ENCODE measurements at regions not wholly inside any gene's neighbourhood (a gene's known extent, or its start where the extent isn't known, plus 50 kb on each side); places are given as distances from the start of the nearest gene placed in this dataset.
"Not testable (repeated sequence)": the region's sequence is repeated elsewhere in the genome, so short reads cannot be mapped to it uniquely, and the experiment has no call there.

DNA sequence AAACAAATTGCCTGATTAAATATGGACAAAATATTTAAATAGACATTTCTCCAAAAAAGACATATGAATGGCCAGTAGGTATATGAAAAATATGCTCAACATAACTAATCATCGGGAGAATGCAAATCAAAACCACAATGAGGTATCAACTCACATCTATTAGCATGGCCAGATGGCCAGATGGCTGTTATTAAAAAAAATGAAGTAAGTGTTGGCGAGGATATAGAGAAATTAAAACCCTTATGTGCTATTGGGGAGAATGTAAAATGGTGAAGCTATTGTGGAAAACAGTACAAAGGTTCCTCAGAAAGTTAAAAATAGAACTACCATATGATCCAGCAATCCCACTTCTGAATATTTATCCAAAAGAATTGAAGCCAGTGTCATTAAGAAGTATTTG, 272.3 kb upstream of the ZNF804A start:
- H3K4me1 ChIP-seq (ENCODE audit: control insufficient read depth in 2 of 2, insufficient read depth in 2 of 2, low read length in 2 of 2), result no peaks in the 10 kb centered on the region
- no peaks in the 10 kb centered on the region for H3K36me3 Mint-ChIP-seq
- H3K9me3 Mint-ChIP-seq, result peaks cover 0 to 11% (median 2%) of the 10 kb centered on the region in 11 donors
- intact Hi-C loops (cut with micrococcal nuclease), result no loop called here
- DNase-seq (no peak), ATAC-seq (no peak)
- no peaks in the 10 kb centered on the region for H3K36me3 ChIP-seq (ENCODE audit: control insufficient read depth in 2 of 3, insufficient read depth in 3 of 3, low read length in 3 of 3)
- no peaks in the 10 kb centered on the region for H3K9me3 ChIP-seq (ENCODE audit: control insufficient read depth in 2 of 3, low read length in 3 of 3)
- no peaks in the 10 kb centered on the region for H3K27me3 Mint-ChIP-seq
- no peaks in the 10 kb centered on the region for H3K4me1 Mint-ChIP-seq
- no peaks in the 10 kb centered on the region for H3K27me3 ChIP-seq (ENCODE audit: control insufficient read depth in 2 of 2, insufficient read depth in 2 of 2, low read length in 2 of 2)
- no peak overlapping the region for H3K27ac Mint-ChIP-seq
- no peak overlapping the region for H3K4me3 Mint-ChIP-seq
- no peak overlapping the region for H3K4me3 ChIP-seq (ENCODE audit: low read length)
- ChIA-PET CTCF (no interaction called here), POLR2A (no interaction called here)
- no peak overlapping the region for H3K27ac ChIP-seq (ENCODE audit: low read depth, low read length)

DNA sequence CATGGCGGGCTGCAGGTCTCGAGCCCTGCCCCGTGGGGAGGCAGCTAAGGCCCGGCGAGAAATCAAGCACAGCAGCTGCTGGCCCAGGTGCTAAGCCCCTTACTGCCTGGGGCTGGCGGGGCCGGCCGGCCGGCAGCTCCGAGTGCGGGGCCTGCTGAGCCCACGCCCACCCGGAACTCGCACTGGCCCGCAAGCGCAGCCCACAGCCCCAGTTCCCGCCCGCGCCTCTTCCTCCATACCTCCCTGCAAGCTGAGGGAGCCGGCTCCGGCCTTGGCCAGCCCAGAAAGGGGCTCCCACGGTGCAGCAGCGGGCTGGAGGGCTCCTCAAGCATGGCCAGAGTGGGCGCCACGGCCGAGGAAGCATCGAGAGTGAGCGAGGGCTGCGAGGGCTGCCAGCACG, 270.5 kb upstream of the ZNF804A start:
- H3K4me1 Mint-ChIP-seq; H3K27ac Mint-ChIP-seq; ATAC-seq; H3K4me1 ChIP-seq (ENCODE audit: control insufficient read depth in 2 of 2, insufficient read depth in 2 of 2, low read length in 2 of 2); H3K27ac ChIP-seq (ENCODE audit: low read depth, low read length); H3K27me3 Mint-ChIP-seq; H3K4me3 ChIP-seq (ENCODE audit: low read length); DNase-seq; H3K4me3 Mint-ChIP-seq; H3K9me3 ChIP-seq (ENCODE audit: control insufficient read depth in 2 of 3, low read length in 3 of 3); POLR2A ChIA-PET; H3K27me3 ChIP-seq (ENCODE audit: control insufficient read depth in 2 of 2, insufficient read depth in 2 of 2, low read length in 2 of 2); H3K36me3 ChIP-seq (ENCODE audit: control insufficient read depth in 2 of 3, insufficient read depth in 3 of 3, low read length in 3 of 3); H3K36me3 Mint-ChIP-seq; intact Hi-C loops (cut with micrococcal nuclease); CTCF ChIA-PET: not testable (repeated sequence)
- peaks cover 0 to 14% (median 2%) of the 10 kb centered on the region in 11 donors for H3K9me3 Mint-ChIP-seq

DNA sequence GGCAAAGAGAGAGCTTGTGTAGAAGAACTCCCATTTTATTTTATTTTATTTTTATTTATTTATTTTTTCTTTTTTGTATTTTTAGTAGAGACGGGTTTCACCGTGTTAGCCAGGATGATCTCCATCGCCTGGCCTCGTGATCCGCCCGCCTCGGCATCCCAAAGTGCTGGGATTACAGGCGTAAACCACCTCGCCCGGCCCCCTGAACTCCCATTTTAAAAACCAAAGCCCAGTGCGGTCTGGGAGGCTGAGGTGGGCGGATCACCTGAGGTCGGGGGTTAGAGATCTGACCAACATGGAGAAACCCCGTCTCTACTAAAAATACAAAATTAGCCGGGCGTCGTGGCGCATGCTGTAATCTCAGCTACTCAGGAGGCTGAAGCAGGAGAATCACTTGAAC, 267.8 kb upstream of the ZNF804A start:
- H3K27me3 Mint-ChIP-seq; POLR2A ChIA-PET; H3K4me3 Mint-ChIP-seq; H3K27ac Mint-ChIP-seq; DNase-seq; H3K4me1 ChIP-seq (ENCODE audit: control insufficient read depth in 2 of 2, insufficient read depth in 2 of 2, low read length in 2 of 2); CTCF ChIA-PET; H3K9me3 ChIP-seq (ENCODE audit: control insufficient read depth in 2 of 3, low read length in 3 of 3); H3K27me3 ChIP-seq (ENCODE audit: control insufficient read depth in 2 of 2, insufficient read depth in 2 of 2, low read length in 2 of 2); ATAC-seq; H3K4me1 Mint-ChIP-seq; H3K27ac ChIP-seq (ENCODE audit: low read depth, low read length); H3K36me3 ChIP-seq (ENCODE audit: control insufficient read depth in 2 of 3, insufficient read depth in 3 of 3, low read length in 3 of 3); H3K36me3 Mint-ChIP-seq; H3K4me3 ChIP-seq (ENCODE audit: low read length): not testable (repeated sequence)
- H3K9me3 Mint-ChIP-seq, result peaks cover 0 to 14% (median 2%) of the 10 kb centered on the region in 11 donors
- intact Hi-C loops (cut with micrococcal nuclease), result loop anchor here in 1 of 2 donors (5.0 kb wide), 1 partner anchor 112 kb away; no protein-coding TSS in a partner anchor

DNA sequence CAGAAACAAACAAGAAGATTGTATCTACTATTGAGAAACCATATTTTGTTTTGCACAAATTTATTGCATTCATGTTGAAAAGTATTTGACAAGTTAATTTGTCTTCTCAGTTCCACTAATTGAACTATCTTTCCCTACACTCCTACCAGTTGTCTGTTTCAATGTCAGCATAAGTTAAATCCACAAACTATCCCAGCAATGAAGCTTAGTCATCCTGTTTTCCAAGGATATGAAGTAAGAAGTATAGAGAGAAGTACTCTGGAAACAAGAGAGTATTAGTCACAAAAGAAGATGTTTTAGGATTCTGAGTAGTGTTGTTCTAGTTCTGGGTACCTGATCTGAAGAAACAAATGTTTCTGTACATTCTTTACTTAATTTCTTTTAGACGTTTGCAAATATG, 261.6 kb upstream of the ZNF804A start:
- no peaks in the 10 kb centered on the region for H3K4me1 ChIP-seq (ENCODE audit: control insufficient read depth in 2 of 2, insufficient read depth in 2 of 2, low read length in 2 of 2)
- no peaks in the 10 kb centered on the region for H3K36me3 Mint-ChIP-seq
- ChIA-PET CTCF (no interaction called here), POLR2A (no interaction called here)
- no peak overlapping the region for H3K27ac Mint-ChIP-seq
- no peaks in the 10 kb centered on the region for H3K9me3 ChIP-seq (ENCODE audit: control insufficient read depth in 2 of 3, low read length in 3 of 3)
- H3K4me3 Mint-ChIP-seq, result no peak overlapping the region
- no peak overlapping the region for H3K4me3 ChIP-seq (ENCODE audit: low read length)
- ATAC-seq, result no peak
- no peaks in the 10 kb centered on the region for H3K27me3 ChIP-seq (ENCODE audit: control insufficient read depth in 2 of 2, insufficient read depth in 2 of 2, low read length in 2 of 2)
- H3K9me3 Mint-ChIP-seq, result peaks cover 0 to 2% (median 0%) of the 10 kb centered on the region in 11 donors
- H3K27ac ChIP-seq (ENCODE audit: low read depth, low read length), result no peak overlapping the region
- intact Hi-C loops (cut with micrococcal nuclease), result no loop called here
- no peaks in the 10 kb centered on the region for H3K27me3 Mint-ChIP-seq
- no peaks in the 10 kb centered on the region for H3K36me3 ChIP-seq (ENCODE audit: control insufficient read depth in 2 of 3, insufficient read depth in 3 of 3, low read length in 3 of 3)
- DNase-seq, result no peak
- no peaks in the 10 kb centered on the region for H3K4me1 Mint-ChIP-seq

DNA sequence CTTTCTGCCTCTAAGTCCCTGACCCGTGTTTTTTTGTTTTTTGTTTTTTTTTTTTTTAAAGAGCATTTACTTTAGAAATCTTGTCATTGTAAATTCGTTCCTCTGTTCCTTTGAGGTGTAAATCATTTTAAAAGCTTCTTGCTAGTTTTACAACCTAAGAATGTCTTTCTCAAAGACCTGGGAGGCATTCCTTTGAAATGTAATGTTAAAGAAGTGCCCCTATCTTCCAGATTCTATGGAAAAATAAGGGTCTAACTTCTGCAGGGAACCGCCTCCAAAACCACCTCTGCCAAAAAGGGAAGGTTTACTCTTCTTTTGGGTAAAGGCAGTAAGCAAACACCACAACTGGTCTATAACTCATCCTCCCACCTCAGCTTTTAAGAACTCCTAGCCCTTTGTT, 259.6 kb upstream of the ZNF804A start:
- intact Hi-C loops (cut with micrococcal nuclease), result no loop called here
- Histone ChIP-seq H3K9me3 (ENCODE audit: control insufficient read depth in 2 of 3, low read length in 3 of 3) (no peaks in the 10 kb centered on the region), H3K27ac (ENCODE audit: low read depth, low read length) (no peak overlapping the region), H3K4me3 (ENCODE audit: low read length) (no peak overlapping the region), H3K36me3 (ENCODE audit: control insufficient read depth in 2 of 3, insufficient read depth in 3 of 3, low read length in 3 of 3) (no peaks in the 10 kb centered on the region), H3K27me3 (ENCODE audit: control insufficient read depth in 2 of 2, insufficient read depth in 2 of 2, low read length in 2 of 2) (no peaks in the 10 kb centered on the region), H3K4me1 (ENCODE audit: control insufficient read depth in 2 of 2, insufficient read depth in 2 of 2, low read length in 2 of 2) (no peaks in the 10 kb centered on the region)
- DNase-seq (no peak), ATAC-seq (no peak)
- H3K9me3 Mint-ChIP-seq, result peaks cover 0 to 7% (median 0%) of the 10 kb centered on the region in 11 donors
- H3K4me3 Mint-ChIP-seq, result no peak overlapping the region
- ChIA-PET CTCF (no interaction called here), POLR2A (no interaction called here)
- no peak overlapping the region for H3K27ac Mint-ChIP-seq
- H3K4me1 Mint-ChIP-seq, result no peaks in the 10 kb centered on the region
- no peaks in the 10 kb centered on the region for H3K27me3 Mint-ChIP-seq
- H3K36me3 Mint-ChIP-seq, result no peaks in the 10 kb centered on the region

DNA sequence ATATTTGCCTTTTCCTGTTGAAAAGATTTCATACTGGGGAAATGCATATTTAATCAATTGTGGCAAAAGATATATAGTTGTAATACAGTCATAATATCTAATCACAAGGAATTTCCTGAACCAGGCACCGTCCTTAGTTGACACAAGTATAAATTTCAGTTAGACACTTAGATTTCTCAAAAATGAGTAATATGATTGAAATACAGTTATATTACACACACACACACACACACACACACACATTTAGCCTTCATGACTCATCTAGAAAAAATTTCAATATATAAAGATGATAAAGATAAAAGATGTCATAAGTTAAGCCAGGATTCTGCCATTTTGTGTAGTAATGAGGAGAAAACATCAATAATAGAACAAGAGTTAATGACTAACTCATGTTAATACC, 258.4 kb upstream of the ZNF804A start:
- POLR2A ChIA-PET, result no interaction called here
- intact Hi-C loops (cut with micrococcal nuclease), result no loop called here
- ATAC-seq, result no peak
- H3K27me3 ChIP-seq (ENCODE audit: control insufficient read depth in 2 of 2, insufficient read depth in 2 of 2, low read length in 2 of 2), result no peaks in the 10 kb centered on the region
- H3K4me3 ChIP-seq (ENCODE audit: low read length), result no peak overlapping the region
- no peak overlapping the region for H3K27ac ChIP-seq (ENCODE audit: low read depth, low read length)
- H3K36me3 ChIP-seq (ENCODE audit: control insufficient read depth in 2 of 3, insufficient read depth in 3 of 3, low read length in 3 of 3), result no peaks in the 10 kb centered on the region
- Mint-ChIP-seq H3K27me3 (no peaks in the 10 kb centered on the region), H3K9me3 (peaks cover 0 to 11% (median 0%) of the 10 kb centered on the region in 11 donors), H3K27ac (no peak overlapping the region), H3K4me1 (no peaks in the 10 kb centered on the region), H3K36me3 (no peaks in the 10 kb centered on the region), H3K4me3 (no peak overlapping the region)
- H3K4me1 ChIP-seq (ENCODE audit: control insufficient read depth in 2 of 2, insufficient read depth in 2 of 2, low read length in 2 of 2), result no peaks in the 10 kb centered on the region
- CTCF ChIA-PET, result no interaction called here
- DNase-seq, result no peak
- no peaks in the 10 kb centered on the region for H3K9me3 ChIP-seq (ENCODE audit: control insufficient read depth in 2 of 3, low read length in 3 of 3)

DNA sequence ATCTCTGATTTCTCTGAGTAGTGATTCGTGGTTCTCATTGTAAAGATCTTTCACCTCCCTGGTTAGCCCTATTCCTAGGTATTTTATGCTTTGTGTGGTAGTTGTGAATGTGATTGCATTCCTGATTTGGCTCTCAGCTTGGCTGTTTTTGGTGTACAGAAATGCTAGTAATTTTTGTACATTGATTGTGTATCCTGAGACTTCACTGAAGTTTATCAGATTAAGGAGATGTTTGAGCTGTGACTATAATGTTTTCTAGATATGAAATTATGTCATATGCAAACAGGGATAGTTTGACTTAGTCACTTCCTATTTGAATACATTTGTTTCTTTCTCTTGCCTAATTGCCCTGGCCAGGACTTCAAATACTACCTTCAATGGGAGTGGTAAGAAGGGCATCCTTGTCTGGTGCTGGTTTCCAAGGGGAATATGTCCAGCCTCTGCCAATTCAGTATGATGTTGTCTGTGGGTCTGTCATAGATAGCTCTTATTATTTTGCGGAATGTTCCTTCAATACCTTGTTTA, 251.9 kb upstream of the ZNF804A start:
- ChIA-PET POLR2A (interaction anchor here (0.8 kb wide), 1 partner anchor 126 kb away, joined by 4 read pairs; no protein-coding TSS in a partner anchor), CTCF (no interaction called here)
- Histone ChIP-seq H3K27ac (ENCODE audit: low read depth, low read length) (no peak overlapping the region), H3K36me3 (ENCODE audit: control insufficient read depth in 2 of 3, insufficient read depth in 3 of 3, low read length in 3 of 3) (no peaks in the 10 kb centered on the region), H3K4me1 (ENCODE audit: control insufficient read depth in 2 of 2, insufficient read depth in 2 of 2, low read length in 2 of 2) (no peaks in the 10 kb centered on the region), H3K9me3 (ENCODE audit: control insufficient read depth in 2 of 3, low read length in 3 of 3) (no peaks in the 10 kb centered on the region), H3K4me3 (ENCODE audit: low read length) (no peak overlapping the region), H3K27me3 (ENCODE audit: control insufficient read depth in 2 of 2, insufficient read depth in 2 of 2, low read length in 2 of 2) (no peaks in the 10 kb centered on the region)
- ATAC-seq, result no peak
- Mint-ChIP-seq H3K27ac (no peak overlapping the region), H3K4me3 (no peak overlapping the region), H3K9me3 (peaks cover 0 to 27% (median 3%) of the 10 kb centered on the region in 11 donors), H3K36me3 (peaks cover 0 to 2% (median 0%) of the 10 kb centered on the region in 5 donors), H3K4me1 (peaks cover 0 to 6% (median 0%) of the 10 kb centered on the region in 7 donors), H3K27me3 (no peaks in the 10 kb centered on the region)
- no peak for DNase-seq
- intact Hi-C loops (cut with micrococcal nuclease), result no loop called here

Data from naive thymus-derived CD4-positive, alpha-beta T cell (primary cell).